GM12874 (cell line): ENCODE measurements at regions not wholly inside any gene's neighbourhood (a gene's known extent, or its start where the extent isn't known, plus 50 kb on each side); places are given as distances from the start of the nearest gene placed in this dataset.

Experiments
- TF ChIP-seq, protein P1 (sequence below): IDR thresholded peaks from 2 replicates; pipeline ENCODE4 v1.5.1; 2011; ENCODE audit warnings: low read depth, mild to moderate bottlenecking, control low read depth, low read length, moderate library complexity; ENCODE audit not compliant: insufficient read depth

GRCh38 chr5:174239718-174240117 lies 194.2 kb downstream of the NSG2 start:
- TF ChIP-seq, protein P1, sequence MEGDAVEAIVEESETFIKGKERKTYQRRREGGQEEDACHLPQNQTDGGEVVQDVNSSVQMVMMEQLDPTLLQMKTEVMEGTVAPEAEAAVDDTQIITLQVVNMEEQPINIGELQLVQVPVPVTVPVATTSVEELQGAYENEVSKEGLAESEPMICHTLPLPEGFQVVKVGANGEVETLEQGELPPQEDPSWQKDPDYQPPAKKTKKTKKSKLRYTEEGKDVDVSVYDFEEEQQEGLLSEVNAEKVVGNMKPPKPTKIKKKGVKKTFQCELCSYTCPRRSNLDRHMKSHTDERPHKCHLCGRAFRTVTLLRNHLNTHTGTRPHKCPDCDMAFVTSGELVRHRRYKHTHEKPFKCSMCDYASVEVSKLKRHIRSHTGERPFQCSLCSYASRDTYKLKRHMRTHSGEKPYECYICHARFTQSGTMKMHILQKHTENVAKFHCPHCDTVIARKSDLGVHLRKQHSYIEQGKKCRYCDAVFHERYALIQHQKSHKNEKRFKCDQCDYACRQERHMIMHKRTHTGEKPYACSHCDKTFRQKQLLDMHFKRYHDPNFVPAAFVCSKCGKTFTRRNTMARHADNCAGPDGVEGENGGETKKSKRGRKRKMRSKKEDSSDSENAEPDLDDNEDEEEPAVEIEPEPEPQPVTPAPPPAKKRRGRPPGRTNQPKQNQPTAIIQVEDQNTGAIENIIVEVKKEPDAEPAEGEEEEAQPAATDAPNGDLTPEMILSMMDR, result no peak

GRCh38 chr5:174242573-174242972 lies 197.1 kb downstream of the NSG2 start:
- TF ChIP-seq, protein P1, result no peak

DNA sequence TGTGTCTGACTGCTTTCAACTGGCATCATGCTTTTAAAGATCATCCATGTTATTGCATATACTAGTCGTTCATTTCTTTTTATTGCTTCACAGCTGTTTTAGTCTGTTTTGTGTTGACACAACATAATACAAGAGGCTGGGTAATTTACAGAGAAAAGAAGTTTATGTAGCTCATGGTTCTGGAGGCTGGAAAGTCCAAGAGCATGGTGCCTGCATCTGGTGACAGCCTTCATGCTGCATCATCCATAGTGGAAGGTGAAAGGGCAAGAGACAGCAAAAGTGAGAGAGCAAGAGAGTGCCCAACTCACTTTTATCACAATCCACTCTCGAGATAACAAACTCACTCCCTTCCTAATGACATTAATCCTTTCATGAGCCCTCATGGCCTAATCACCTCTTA lies 198.4 kb downstream of the NSG2 start:
- TF ChIP-seq, protein P1, result no peak

GRCh38 chr5:174245516-174246075 lies 200.1 kb downstream of the NSG2 start:
- TF ChIP-seq, protein P1, result no peak

GRCh38 chr5:174246743-174247142 lies 201.2 kb downstream of the NSG2 start:
- TF ChIP-seq, protein P1, result no peak

DNA sequence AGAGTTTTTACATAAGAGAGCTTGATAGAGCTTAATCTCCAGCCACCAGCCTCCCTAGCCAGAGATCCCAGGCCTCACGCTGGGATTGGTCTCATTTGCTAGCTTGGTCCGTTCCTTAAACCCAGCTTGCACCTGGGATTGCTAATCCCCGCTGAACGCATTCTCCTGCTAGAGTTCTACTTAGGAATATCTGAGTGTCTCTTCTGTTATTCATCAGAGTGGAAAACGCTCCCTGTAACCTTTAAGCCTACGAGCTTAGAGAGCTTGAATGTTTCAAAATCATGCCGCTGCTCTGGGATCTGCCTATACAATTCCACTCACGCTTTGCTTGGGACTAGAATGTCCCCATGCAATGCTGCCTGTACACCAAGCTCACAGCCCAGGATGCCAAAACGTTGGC lies 201.8 kb downstream of the NSG2 start:
- TF ChIP-seq, protein P1, result no peak

DNA sequence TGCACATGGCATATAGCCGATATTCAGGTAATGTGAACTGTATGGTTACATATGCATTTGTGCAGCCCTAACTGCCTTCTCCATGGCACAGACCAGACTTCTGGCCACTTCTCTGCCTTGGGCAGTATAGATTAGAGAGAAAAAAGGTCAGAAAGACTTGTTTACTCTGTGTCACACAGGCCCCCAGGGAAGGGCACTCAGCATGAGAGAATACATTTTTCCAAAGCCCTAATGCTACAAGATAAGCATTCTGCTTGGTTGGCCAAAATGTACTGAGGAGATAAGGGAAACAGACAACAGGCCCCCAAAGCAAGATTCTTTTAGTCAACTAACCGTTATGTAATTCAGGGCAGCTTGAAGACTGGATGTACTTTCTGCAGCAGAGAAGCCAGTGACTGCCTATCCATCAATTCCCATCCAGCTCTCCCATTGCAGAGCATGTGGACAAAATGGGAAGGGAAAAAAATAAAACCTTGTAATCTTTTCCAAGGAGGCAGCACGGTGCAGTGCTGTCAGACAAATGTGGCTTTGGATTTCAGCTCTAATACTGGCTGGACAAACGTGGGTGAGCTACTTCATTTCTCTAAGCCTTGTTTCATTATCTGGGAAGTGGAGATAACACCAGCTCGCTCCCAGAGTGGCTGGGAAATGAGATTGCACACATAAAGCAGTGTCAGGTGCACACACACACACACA lies 205.9 kb downstream of the NSG2 start:
- TF ChIP-seq, protein P1, result no peak
